Skeletal muscle satellite cell (primary cell): ENCODE measurements at regions not wholly inside any gene's neighbourhood (a gene's known extent, or its start where the extent isn't known, plus 50 kb on each side); places are given as distances from the start of the nearest gene placed in this dataset.

Experiments used
- H3K27me3 ChIP-seq: 2 replicates; pipeline ENCODE4 v1.7.0; 2013; ENCODE audit warnings: low read length; ENCODE audit not compliant: control insufficient read depth, insufficient read depth
- H3K36me3 ChIP-seq: 2 replicates; pipeline ENCODE4 v1.7.0; 2013; ENCODE audit warnings: mild to moderate bottlenecking, control low read depth, low read length; ENCODE audit not compliant: insufficient read depth
- H3K4me1 ChIP-seq: 2 replicates; pipeline ENCODE4 v1.7.0; 2013; ENCODE audit warnings: low read length; ENCODE audit not compliant: control insufficient read depth, insufficient read depth
- H3K4me2 ChIP-seq: 2 replicates; pipeline ENCODE4 v1.7.0; 2013; ENCODE audit warnings: mild to moderate bottlenecking, low read length
- H3K4me3 ChIP-seq: 2 replicates; pipeline ENCODE4 v1.7.0; 2013; ENCODE audit warnings: low read length
- H3K9ac ChIP-seq: 2 replicates; pipeline ENCODE4 v1.7.0; 2013; ENCODE audit warnings: mild to moderate bottlenecking, low read depth, low read length, moderate library complexity
- H3K9me3 ChIP-seq: replicated peaks from 2 replicates; pipeline ENCODE4 v1.7.0; 2013; ENCODE audit warnings: mild to moderate bottlenecking, control low read depth, low read length

DNA sequence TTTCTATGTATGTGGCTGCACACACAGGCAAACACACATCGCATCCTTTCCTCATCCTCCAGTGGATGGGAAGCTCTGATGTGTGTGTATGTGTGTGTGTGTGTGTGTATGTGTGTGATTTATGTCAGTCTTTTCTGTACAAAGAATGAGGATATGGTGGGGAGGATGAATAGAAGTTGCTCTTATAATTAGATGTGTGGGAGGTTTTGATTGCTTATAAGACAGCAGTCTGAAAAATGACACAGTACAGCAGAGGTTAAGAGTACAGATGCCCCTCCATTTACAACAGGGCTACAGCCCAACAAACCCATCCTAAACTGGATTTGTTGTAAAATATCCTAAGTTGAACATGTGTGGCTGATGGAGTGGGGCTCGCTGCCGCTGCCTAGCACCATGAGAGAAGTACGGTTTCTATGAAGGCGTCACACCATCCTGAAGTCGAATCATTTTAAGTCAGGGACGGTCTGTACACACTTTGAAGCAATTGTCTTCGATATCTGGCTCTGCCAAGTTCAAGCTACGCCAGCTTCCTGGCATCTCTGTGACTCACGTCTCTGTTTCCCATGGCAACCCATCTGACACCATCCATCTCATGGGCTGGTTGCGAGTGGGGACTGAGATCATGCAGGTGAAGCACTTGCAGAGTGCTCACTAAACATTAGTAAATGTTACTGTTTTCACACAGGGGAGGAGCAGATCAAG is 252.6 kb downstream of the MYLK4 start:
- H3K4me2 ChIP-seq = peak overlapping the region; percentile 52
- H3K9me3 ChIP-seq = no peaks in the 10 kb centered on the region
- H3K36me3 ChIP-seq = no peaks in the 10 kb centered on the region
- H3K9ac ChIP-seq = no peak overlapping the region
- H3K27me3 ChIP-seq = peaks cover 14% of the 10 kb centered on the region
- peaks cover 15% of the 10 kb centered on the region for H3K4me1 ChIP-seq
- H3K4me3 ChIP-seq = no peak overlapping the region

DNA sequence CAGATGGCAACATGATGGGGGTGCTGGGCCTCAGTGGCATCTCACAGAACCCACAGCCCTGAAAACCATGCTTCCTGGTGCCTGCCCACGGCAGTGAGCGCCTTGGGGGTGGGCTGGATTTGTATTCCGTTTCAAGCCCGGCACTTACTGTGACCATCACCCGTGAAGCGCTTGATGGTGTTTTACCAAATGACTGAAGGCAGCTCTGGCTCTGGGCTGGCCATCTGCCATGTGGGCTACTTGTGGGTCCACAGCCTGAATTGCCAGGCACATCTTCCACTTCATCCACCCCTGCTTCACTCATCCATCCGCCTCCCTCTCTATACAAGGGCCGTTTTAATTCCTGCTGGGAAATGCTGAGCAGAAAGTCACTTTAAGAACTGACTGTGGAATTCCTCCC is 250.9 kb upstream of the GMDS start:
- no peaks in the 10 kb centered on the region for H3K9me3 ChIP-seq
- H3K9ac ChIP-seq = no peak overlapping the region
- H3K4me2 ChIP-seq = no peak overlapping the region
- H3K36me3 ChIP-seq = no peaks in the 10 kb centered on the region
- H3K4me1 ChIP-seq = peaks cover 8% of the 10 kb centered on the region
- H3K4me3 ChIP-seq = no peak overlapping the region
- H3K27me3 ChIP-seq = peaks cover 16% of the 10 kb centered on the region

DNA sequence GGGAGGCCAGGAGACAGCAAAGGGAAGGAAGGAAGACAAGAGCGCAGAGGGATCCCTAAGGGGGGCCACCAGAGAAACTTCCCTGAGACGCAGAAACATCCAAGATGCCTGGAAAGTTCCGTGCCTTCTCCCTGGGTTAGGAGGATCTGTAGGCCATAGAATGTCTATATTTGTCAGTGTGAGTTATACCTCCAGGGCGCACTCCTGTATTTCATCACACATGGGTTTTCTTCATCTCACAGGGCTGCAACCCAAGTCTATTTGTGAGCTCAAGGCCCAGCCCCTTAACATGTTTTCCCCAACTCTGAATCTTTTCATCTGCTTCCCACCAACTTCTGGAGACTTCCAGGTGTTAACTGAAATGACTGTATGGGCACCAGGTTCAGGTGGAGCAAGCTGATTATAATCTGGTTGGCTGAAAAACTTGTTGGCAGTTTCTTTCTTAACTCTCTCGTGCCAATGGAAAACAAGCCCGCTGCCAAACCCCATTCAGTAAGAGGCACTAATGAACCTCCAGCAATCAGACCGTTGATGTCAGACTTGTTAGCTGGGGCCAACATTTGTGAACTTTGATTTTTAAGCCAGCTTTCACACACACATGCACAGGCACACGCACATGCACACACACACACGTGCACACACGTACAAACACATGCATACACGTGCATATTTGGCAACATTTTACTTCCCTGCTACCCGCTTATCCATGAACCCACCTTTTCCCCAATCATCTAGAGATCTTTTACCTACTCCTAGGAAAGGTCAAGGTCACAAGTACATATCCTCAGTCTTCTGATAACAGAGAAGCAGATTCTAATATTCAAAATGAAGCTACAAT is 247.5 kb upstream of the GMDS start:
- no peak overlapping the region for H3K4me3 ChIP-seq
- peaks cover 24% of the 10 kb centered on the region for H3K27me3 ChIP-seq
- H3K4me1 ChIP-seq = peaks cover 3% of the 10 kb centered on the region
- no peaks in the 10 kb centered on the region for H3K9me3 ChIP-seq
- no peak overlapping the region for H3K9ac ChIP-seq
- no peaks in the 10 kb centered on the region for H3K36me3 ChIP-seq
- no peak overlapping the region for H3K4me2 ChIP-seq

DNA sequence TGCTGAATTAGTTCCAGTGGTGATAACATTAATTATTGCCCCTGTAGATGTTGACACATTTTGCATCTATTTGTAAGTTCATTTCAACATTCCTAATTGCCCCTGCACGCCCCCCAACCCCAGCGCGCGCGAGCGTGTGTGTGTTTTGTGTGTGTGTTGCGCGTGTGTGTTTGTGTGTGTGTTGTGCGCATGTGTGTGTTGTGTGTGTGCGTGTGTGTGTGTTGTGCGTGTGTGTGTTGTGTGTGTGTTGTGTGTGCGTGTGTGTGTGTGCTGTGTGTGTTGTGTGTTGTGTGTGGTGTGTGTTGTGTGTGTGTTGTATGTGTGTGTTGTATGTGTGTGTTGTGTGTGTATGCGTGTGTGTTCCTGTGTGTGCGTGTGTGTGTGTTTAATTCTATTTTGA is 245.7 kb upstream of the GMDS start:
- H3K27me3 ChIP-seq = peaks cover 30% of the 10 kb centered on the region
- no peak overlapping the region for H3K4me2 ChIP-seq
- H3K4me3 ChIP-seq = no peak overlapping the region
- H3K9ac ChIP-seq = no peak overlapping the region
- H3K9me3 ChIP-seq = no peaks in the 10 kb centered on the region
- H3K36me3 ChIP-seq = no peaks in the 10 kb centered on the region
- H3K4me1 ChIP-seq = no peaks in the 10 kb centered on the region

DNA sequence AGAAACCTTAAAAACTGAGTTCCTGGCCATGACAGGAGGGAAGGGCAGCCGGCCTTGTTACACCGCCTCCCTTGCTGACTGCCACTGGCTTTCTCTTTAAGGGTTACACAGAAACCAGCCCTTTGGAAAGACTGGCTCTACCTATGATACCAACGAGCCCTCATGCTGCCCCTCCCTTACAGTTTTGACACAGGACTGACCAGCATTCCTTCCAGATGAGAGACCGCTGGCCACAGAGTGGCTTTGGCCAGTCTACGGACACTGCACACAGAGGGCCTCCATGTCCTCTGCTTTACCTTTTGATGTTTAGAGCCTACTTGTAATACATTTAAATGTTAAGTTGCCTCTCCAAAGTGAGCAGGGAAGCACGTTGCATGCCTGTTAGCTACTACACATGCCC is 243.2 kb upstream of the GMDS start:
- H3K36me3 ChIP-seq = no peaks in the 10 kb centered on the region
- H3K4me2 ChIP-seq = no peak overlapping the region

DNA sequence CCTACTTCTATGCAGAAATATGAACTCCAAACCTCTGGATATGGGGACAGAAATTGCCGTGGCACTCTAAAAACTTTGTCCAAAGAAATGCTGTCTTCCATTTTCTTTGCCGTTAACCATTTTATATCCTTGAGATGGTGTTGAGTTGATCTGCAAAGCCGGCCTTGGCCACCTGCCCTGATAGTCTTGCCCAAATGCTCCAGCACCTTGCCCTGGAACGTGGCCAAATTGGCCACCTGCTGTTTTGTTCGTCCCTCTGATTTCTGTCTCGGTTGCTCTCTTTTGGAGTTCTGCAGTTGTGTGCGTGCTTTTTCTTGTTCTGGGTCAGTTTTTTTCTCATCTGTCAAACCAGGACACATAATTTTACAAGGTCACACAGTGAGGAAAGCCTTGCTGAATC is 239.7 kb upstream of the GMDS start:
- Histone ChIP-seq H3K36me3 (no peaks in the 10 kb centered on the region), H3K4me2 (no peak overlapping the region), H3K27me3 (peaks cover 28% of the 10 kb centered on the region), H3K4me3 (no peak overlapping the region), H3K9ac (no peak overlapping the region), H3K9me3 (peaks cover 10% of the 10 kb centered on the region), H3K4me1 (no peaks in the 10 kb centered on the region)

More for the DNA sequence above, 243.2 kb upstream of the GMDS start:
- Histone ChIP-seq H3K4me1 (no peaks in the 10 kb centered on the region), H3K27me3 (peaks cover 23% of the 10 kb centered on the region), H3K9ac (no peak overlapping the region), H3K4me3 (no peak overlapping the region), H3K9me3 (no peaks in the 10 kb centered on the region)

DNA sequence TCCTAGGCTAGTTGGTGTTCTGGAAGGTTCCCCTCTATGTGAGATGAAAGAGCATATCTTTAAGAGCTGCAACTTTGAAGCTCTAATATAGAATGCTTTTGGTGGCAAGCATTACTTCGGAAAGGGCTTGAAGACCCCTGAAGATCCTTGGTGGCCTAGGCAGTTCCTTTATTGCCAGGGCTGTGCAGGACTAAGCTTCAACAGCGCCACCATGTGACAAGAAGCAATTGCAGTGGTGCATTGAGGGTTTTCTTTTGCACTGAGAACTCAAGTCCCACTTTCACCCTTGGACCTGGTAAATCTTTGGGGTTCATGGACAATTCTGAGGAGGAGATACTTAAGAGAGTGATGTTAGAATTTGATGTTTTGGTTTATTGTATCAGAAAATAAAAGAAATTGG is 237.4 kb upstream of the GMDS start:
- H3K4me1 ChIP-seq = peaks cover 8% of the 10 kb centered on the region
- H3K4me3 ChIP-seq = no peak overlapping the region
- no peaks in the 10 kb centered on the region for H3K36me3 ChIP-seq
- H3K9me3 ChIP-seq = peaks cover 10% of the 10 kb centered on the region
- H3K27me3 ChIP-seq = peaks cover 37% of the 10 kb centered on the region
- H3K9ac ChIP-seq = no peak overlapping the region
- H3K4me2 ChIP-seq = no peak overlapping the region

DNA sequence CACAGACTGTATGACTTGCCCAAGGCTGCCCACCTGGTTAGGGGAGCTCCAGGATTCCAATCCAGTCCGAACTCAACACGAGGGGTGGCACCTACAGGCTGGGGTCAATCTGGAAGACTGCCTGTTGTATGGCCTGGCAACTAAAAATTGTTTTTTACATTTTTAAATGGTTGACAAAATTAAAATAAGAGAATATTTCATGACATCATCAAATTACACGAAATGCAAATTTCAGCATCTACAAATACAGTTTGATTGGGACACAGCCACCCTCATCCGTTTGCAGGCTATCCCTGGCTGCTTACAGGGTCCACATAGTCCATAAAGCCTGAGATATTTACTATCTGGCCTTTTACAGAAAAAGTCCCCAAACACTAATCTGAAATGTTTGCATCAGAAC is 235.9 kb upstream of the GMDS start:
- H3K27me3 ChIP-seq = peaks cover 33% of the 10 kb centered on the region
- no peak overlapping the region for H3K4me3 ChIP-seq
- H3K9me3 ChIP-seq = peaks cover 10% of the 10 kb centered on the region
- H3K4me1 ChIP-seq = peaks cover 10% of the 10 kb centered on the region
- no peak overlapping the region for H3K4me2 ChIP-seq
- no peak overlapping the region for H3K9ac ChIP-seq
- no peaks in the 10 kb centered on the region for H3K36me3 ChIP-seq

DNA sequence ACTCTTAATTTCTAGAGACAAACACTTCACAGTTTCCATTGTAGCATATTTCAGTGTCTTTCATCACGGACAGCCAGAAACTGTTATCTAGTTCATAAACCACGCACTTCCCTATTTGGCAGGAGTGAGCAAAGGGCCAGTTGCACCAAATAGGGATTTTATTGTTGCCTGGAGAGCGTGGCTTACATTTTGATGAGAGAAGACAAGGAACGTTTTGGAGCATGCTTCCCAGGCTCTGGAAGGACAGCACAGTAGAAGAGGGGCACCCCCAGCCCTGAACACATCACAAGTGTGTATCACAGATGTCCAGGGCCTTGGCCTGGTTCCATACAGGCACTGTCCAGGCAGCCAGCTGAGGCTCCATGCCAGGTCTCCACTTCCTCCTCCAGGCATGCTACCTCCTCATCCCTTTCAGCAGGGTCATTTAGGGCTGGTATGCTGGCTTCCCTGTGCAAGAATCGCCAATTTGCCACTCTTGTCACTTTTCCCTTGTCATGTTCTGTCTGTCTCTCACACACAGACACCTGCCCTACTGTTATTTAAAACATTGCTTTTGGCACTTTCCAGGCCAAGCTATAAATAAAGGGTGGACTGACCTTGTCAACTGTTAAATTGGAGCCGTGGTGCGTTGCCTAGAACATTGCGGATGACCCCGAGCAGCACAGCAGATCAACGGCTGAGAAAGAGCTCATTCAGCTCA is 235.0 kb upstream of the GMDS start:
- Histone ChIP-seq H3K27me3 (peaks cover 33% of the 10 kb centered on the region), H3K4me2 (no peak overlapping the region), H3K9me3 (peaks cover 10% of the 10 kb centered on the region), H3K9ac (no peak overlapping the region), H3K4me3 (no peak overlapping the region), H3K36me3 (no peaks in the 10 kb centered on the region), H3K4me1 (peaks cover 10% of the 10 kb centered on the region)

DNA sequence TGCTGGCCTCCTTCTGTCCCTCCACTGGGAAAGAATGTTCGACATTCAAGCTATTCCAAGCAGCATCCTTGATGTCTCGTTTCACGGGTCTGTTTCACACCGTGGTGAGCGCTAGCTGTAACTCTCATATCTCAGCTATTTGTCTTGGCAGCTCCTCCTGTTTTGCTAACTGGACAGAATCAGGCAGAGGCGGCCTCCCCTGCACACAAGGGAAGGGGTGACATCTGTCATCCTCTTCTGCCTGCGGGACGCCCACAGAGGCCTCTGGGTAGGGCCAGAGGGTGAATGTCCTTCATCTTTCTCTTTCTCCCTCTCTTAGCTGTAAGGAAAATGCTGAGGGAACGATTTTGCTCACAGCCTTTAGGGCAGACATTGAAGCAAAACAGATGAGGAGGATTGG is 232.8 kb upstream of the GMDS start:
- Histone ChIP-seq H3K4me1 (peaks cover 10% of the 10 kb centered on the region), H3K9ac (no peak overlapping the region), H3K27me3 (peaks cover 36% of the 10 kb centered on the region), H3K9me3 (peaks cover 10% of the 10 kb centered on the region), H3K36me3 (no peaks in the 10 kb centered on the region), H3K4me2 (peak overlapping the region; percentile 9), H3K4me3 (no peak overlapping the region)

DNA sequence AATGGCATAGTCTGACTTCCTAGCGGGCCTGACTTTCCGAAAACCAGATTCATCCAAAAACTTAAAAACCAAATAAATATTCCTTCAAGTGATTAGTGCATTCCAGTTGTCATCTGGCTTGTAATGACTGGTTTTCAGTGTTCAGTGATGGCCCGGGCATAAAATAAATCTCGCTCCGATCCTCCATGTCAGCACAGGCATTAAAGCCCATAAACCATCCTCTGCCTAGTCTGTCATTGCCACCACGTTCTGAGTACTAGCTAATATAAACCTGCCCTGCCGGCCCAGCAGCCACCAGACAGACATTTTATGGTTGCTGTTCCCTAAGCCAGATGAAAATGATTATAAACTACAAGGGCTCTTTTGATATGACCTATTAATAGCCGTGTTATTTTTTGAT is 232.3 kb upstream of the GMDS start:
- Histone ChIP-seq H3K27me3 (peaks cover 36% of the 10 kb centered on the region), H3K9me3 (peaks cover 6% of the 10 kb centered on the region), H3K9ac (no peak overlapping the region), H3K4me1 (peaks cover 10% of the 10 kb centered on the region), H3K4me2 (no peak overlapping the region), H3K36me3 (no peaks in the 10 kb centered on the region), H3K4me3 (no peak overlapping the region)
